WTC11 (cell line): ENCODE measurements at regions not wholly inside any gene's neighbourhood (a gene's known extent, or its start where the extent isn't known, plus 50 kb on each side); places are given as distances from the start of the nearest gene placed in this dataset.

ENCODE experiments used
- ATAC-seq: fragments of 200-7000 bp; cut with Tn5 transposase; 2 replicates; pipeline ENCODE4 v1.10.0; 2021; ENCODE audit warnings: mild to moderate bottlenecking, moderate library complexity
- CTCF ChIA-PET: fragments of 300-600 bp; sonication (Branson Sonifier 250); formaldehyde crosslinking; loops from one replicate; lab custom pipeline; 2021; ENCODE audit warnings: antibody characterized with exemption; lab: Charles Lee
- POLR2A ChIA-PET: fragments of 350-600 bp; sonication (Branson Sonifier 250); formaldehyde crosslinking; loops from one replicate; lab custom pipeline; 2021; ENCODE audit warnings: antibody characterized with exemption; lab: Charles Lee
- DNase-seq: peaks from one replicate; pipeline ENCODE4 v3.0.0; 2021; ENCODE audit warnings: low spot score
- H3K27ac Mint-ChIP-seq: 2 replicates; pipeline ENCODE4 v1.8.0; 2021; ENCODE audit warnings: mixed read lengths
- H3K27me3 Mint-ChIP-seq: 2 replicates; pipeline ENCODE4 v1.8.0; 2021; ENCODE audit warnings: low read depth, mild to moderate bottlenecking, moderate library complexity, mixed read lengths
- H3K36me3 Mint-ChIP-seq: 2 replicates; pipeline ENCODE4 v1.8.0; 2021; ENCODE audit warnings: mixed read lengths
- H3K4me1 Mint-ChIP-seq: 2 replicates; pipeline ENCODE4 v1.8.0; 2022; ENCODE audit warnings: mixed read lengths
- H3K4me3 Mint-ChIP-seq: 2 replicates; pipeline ENCODE4 v1.8.0; 2021; ENCODE audit warnings: mild to moderate bottlenecking, moderate library complexity, mixed read lengths
- H3K9me3 Mint-ChIP-seq: 2 replicates; pipeline ENCODE4 v1.8.0; 2021; ENCODE audit warnings: mixed read lengths
- ATF1 ChIP-seq: sonication (generic); formaldehyde crosslinking; IDR thresholded peaks from 2 replicates; pipeline ENCODE4 v1.8.1; 2023; ENCODE audit warnings: mild to moderate bottlenecking, moderate library complexity, missing genetic modification reagents
- CBFB ChIP-seq: sonication (generic); formaldehyde crosslinking; IDR thresholded peaks from 2 replicates; pipeline ENCODE4 v1.8.1; 2022; ENCODE audit warnings: mild to moderate bottlenecking, low read depth, missing genetic modification reagents
- CREM ChIP-seq: sonication (generic); formaldehyde crosslinking; IDR thresholded peaks from 2 replicates; pipeline ENCODE4 v1.8.1; 2022; ENCODE audit warnings: mild to moderate bottlenecking, missing genetic modification reagents, moderate library complexity
- FOXK1 ChIP-seq: sonication (generic); formaldehyde crosslinking; IDR thresholded peaks from 2 replicates; pipeline ENCODE4 v1.8.0; 2022; ENCODE audit warnings: mild to moderate bottlenecking, moderate library complexity, missing genetic modification reagents
- HMGA2 ChIP-seq: fragments of 250-450 bp; sonication (Bioruptor Pico); IDR thresholded peaks from 2 replicates; pipeline ENCODE4 v1.4.0; 2021; ENCODE audit warnings: mild to moderate bottlenecking, moderate library complexity
- JAZF1 ChIP-seq: fragments of 250-450 bp; sonication (Bioruptor Pico); IDR thresholded peaks from 2 replicates; pipeline ENCODE4 v1.9.0; 2021; ENCODE audit warnings: moderate library complexity, mild to moderate bottlenecking, inconsistent platforms
- MXD4 ChIP-seq: fragments of 250-450 bp; sonication (Bioruptor Pico); IDR thresholded peaks from 2 replicates; pipeline ENCODE4 v1.8.0; 2021; ENCODE audit warnings: mild to moderate bottlenecking, moderate library complexity, borderline replicate concordance
- RELA ChIP-seq: sonication (generic); formaldehyde crosslinking; IDR thresholded peaks from 2 replicates; pipeline ENCODE4 v1.8.1; 2022; ENCODE audit warnings: missing genetic modification reagents, mild to moderate bottlenecking, borderline replicate concordance
- SMAD4 ChIP-seq: sonication (generic); formaldehyde crosslinking; IDR thresholded peaks from 2 replicates; pipeline ENCODE4 v1.8.0; 2022; ENCODE audit warnings: mild to moderate bottlenecking, missing genetic modification reagents
- ZNF121 ChIP-seq: sonication (generic); formaldehyde crosslinking; IDR thresholded peaks from 2 replicates; pipeline ENCODE4 v1.8.0; 2023; ENCODE audit warnings: missing genetic modification reagents
- ZNF219 ChIP-seq: sonication (generic); formaldehyde crosslinking; IDR thresholded peaks from 2 replicates; pipeline ENCODE4 v1.8.0; 2023; ENCODE audit warnings: missing genetic modification reagents, mild to moderate bottlenecking, borderline replicate concordance
- TF ChIP-seq, protein P1 (sequence below): fragments of 250-450 bp; sonication (Bioruptor Pico); IDR thresholded peaks from 2 replicates; pipeline ENCODE4 v1.9.0; 2021; ENCODE audit warnings: mild to moderate bottlenecking, borderline replicate concordance
- TF ChIP-seq, protein P2 (sequence below): fragments of 200-600 bp; IDR thresholded peaks from 2 replicates; pipeline ENCODE4 v1.8.0; 2022; ENCODE audit warnings: antibody characterized with exemption
- TF ChIP-seq, protein P3 (sequence below): sonication (generic); formaldehyde crosslinking; IDR thresholded peaks from 2 replicates; pipeline ENCODE4 v1.8.1; 2022; ENCODE audit warnings: missing genetic modification reagents, borderline replicate concordance
- TF ChIP-seq, protein P4 (sequence below): fragments of 250-450 bp; sonication (Bioruptor Pico); IDR thresholded peaks from 2 replicates; pipeline ENCODE4 v1.8.0; 2021; ENCODE audit warnings: mild to moderate bottlenecking
- TF ChIP-seq, protein P5 (sequence below): sonication (generic); formaldehyde crosslinking; IDR thresholded peaks from 2 replicates; pipeline ENCODE4 v1.8.0; 2022; ENCODE audit warnings: mild to moderate bottlenecking, missing genetic modification reagents
- TF ChIP-seq, protein P6 (sequence below): sonication (generic); formaldehyde crosslinking; IDR thresholded peaks from 2 replicates; pipeline ENCODE4 v1.8.1; 2023; ENCODE audit warnings: mild to moderate bottlenecking, missing genetic modification reagents, borderline replicate concordance
- TF ChIP-seq, protein P7 (sequence below): sonication (generic); formaldehyde crosslinking; conservative IDR thresholded peaks from 2 replicates; pipeline ENCODE4 v1.8.1; 2023; ENCODE audit warnings: mild to moderate bottlenecking, low read depth, missing genetic modification reagents, moderate library complexity

DNA sequence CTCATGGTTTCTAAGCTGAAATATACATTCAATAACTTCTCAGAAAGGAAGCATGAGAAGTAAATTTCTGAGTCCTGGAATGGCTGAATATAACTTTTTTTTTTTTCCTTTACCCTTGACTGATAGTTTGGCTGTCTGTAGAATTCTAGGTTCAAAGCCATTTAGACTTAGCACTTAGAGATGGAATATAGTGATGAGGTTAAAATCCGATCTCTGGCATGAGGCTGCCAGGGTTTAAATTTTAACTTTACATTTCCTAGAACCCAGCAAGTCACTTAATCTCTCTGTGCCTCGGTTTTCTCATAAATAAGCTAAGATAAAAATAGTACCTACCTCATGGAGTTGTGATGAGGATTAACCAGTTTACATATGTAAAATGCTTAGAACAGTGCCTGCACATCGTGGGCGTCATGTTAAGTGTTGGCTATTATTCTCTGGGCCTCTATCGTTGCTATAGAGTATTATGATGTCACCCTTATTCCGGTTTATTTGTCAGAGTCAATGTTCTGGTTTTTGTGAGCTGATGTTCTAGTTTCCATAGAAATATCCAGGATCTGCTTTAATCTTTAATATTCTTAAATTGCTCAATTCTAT is 199.8 kb upstream of the TLE3 start (continued):
- TF ChIP-seq, protein P1, sequence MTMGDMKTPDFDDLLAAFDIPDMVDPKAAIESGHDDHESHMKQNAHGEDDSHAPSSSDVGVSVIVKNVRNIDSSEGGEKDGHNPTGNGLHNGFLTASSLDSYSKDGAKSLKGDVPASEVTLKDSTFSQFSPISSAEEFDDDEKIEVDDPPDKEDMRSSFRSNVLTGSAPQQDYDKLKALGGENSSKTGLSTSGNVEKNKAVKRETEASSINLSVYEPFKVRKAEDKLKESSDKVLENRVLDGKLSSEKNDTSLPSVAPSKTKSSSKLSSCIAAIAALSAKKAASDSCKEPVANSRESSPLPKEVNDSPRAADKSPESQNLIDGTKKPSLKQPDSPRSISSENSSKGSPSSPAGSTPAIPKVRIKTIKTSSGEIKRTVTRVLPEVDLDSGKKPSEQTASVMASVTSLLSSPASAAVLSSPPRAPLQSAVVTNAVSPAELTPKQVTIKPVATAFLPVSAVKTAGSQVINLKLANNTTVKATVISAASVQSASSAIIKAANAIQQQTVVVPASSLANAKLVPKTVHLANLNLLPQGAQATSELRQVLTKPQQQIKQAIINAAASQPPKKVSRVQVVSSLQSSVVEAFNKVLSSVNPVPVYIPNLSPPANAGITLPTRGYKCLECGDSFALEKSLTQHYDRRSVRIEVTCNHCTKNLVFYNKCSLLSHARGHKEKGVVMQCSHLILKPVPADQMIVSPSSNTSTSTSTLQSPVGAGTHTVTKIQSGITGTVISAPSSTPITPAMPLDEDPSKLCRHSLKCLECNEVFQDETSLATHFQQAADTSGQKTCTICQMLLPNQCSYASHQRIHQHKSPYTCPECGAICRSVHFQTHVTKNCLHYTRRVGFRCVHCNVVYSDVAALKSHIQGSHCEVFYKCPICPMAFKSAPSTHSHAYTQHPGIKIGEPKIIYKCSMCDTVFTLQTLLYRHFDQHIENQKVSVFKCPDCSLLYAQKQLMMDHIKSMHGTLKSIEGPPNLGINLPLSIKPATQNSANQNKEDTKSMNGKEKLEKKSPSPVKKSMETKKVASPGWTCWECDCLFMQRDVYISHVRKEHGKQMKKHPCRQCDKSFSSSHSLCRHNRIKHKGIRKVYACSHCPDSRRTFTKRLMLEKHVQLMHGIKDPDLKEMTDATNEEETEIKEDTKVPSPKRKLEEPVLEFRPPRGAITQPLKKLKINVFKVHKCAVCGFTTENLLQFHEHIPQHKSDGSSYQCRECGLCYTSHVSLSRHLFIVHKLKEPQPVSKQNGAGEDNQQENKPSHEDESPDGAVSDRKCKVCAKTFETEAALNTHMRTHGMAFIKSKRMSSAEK (CRISPR knock-in tag), result no peak
- no peak for TF ChIP-seq ATF1
- no peak for TF ChIP-seq ZNF121
- TF ChIP-seq, protein P2, sequence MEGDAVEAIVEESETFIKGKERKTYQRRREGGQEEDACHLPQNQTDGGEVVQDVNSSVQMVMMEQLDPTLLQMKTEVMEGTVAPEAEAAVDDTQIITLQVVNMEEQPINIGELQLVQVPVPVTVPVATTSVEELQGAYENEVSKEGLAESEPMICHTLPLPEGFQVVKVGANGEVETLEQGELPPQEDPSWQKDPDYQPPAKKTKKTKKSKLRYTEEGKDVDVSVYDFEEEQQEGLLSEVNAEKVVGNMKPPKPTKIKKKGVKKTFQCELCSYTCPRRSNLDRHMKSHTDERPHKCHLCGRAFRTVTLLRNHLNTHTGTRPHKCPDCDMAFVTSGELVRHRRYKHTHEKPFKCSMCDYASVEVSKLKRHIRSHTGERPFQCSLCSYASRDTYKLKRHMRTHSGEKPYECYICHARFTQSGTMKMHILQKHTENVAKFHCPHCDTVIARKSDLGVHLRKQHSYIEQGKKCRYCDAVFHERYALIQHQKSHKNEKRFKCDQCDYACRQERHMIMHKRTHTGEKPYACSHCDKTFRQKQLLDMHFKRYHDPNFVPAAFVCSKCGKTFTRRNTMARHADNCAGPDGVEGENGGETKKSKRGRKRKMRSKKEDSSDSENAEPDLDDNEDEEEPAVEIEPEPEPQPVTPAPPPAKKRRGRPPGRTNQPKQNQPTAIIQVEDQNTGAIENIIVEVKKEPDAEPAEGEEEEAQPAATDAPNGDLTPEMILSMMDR, result no peak
- TF ChIP-seq, protein P3, sequence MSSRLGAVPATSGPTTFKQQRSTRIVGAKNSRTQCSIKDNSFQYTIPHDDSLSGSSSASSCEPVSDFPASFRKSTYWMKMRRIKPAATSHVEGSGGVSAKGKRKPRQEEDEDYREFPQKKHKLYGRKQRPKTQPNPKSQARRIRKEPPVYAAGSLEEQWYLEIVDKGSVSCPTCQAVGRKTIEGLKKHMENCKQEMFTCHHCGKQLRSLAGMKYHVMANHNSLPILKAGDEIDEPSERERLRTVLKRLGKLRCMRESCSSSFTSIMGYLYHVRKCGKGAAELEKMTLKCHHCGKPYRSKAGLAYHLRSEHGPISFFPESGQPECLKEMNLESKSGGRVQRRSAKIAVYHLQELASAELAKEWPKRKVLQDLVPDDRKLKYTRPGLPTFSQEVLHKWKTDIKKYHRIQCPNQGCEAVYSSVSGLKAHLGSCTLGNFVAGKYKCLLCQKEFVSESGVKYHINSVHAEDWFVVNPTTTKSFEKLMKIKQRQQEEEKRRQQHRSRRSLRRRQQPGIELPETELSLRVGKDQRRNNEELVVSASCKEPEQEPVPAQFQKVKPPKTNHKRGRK (CRISPR knock-in tag), result no peak
- TF ChIP-seq, protein P4, sequence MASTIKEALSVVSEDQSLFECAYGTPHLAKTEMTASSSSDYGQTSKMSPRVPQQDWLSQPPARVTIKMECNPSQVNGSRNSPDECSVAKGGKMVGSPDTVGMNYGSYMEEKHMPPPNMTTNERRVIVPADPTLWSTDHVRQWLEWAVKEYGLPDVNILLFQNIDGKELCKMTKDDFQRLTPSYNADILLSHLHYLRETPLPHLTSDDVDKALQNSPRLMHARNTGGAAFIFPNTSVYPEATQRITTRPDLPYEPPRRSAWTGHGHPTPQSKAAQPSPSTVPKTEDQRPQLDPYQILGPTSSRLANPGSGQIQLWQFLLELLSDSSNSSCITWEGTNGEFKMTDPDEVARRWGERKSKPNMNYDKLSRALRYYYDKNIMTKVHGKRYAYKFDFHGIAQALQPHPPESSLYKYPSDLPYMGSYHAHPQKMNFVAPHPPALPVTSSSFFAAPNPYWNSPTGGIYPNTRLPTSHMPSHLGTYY (CRISPR knock-in tag), result no peak
- no peak for TF ChIP-seq CREM (CRISPR knock-in tag)
- no peak for TF ChIP-seq RELA (CRISPR knock-in tag)
- no peak for TF ChIP-seq CBFB (CRISPR knock-in tag)
- no peak for TF ChIP-seq JAZF1
- no peak for TF ChIP-seq HMGA2 (CRISPR knock-in tag)

DNA sequence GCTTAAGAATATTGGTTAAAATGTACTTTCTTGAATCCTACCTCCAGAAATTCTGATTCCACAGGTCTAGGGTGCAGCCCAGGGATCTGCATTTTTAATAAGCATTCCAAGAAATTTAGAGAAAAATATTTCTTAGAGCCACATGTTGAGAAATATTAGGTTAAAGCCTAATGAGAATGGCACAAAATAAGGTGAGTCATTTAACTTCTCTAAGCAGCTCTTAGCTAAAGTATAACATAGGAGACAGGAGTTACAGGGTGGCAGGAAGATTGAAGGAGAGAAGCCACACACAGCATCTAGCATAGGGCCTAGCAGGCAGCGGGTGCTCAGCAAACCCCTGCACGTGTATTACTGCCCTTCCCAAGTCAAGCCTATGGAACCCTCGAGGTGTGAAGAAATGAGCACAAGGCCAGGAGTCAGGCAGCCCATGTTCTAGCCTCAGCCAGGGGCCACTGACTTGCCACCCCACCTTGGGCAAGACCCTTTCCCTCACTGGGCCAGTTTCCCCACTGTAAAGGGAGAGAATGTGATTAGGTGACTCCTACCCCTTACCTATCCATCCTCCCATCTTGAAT is 197.1 kb upstream of the TLE3 start:
- no peaks in the 10 kb centered on the region for H3K9me3 Mint-ChIP-seq
- ChIA-PET CTCF (no interaction called here), POLR2A (no interaction called here)
- H3K27me3 Mint-ChIP-seq, result no peaks in the 10 kb centered on the region
- DNase-seq, result no peak
- H3K27ac Mint-ChIP-seq, result no peak overlapping the region
- no peak overlapping the region for H3K4me3 Mint-ChIP-seq
- H3K36me3 Mint-ChIP-seq, result no peaks in the 10 kb centered on the region
- peaks cover 9% of the 10 kb centered on the region for H3K4me1 Mint-ChIP-seq
- no peak for ATAC-seq
- no peak for TF ChIP-seq FOXK1 (CRISPR knock-in tag)
- no peak for TF ChIP-seq CREM (CRISPR knock-in tag)
- TF ChIP-seq, protein P5, sequence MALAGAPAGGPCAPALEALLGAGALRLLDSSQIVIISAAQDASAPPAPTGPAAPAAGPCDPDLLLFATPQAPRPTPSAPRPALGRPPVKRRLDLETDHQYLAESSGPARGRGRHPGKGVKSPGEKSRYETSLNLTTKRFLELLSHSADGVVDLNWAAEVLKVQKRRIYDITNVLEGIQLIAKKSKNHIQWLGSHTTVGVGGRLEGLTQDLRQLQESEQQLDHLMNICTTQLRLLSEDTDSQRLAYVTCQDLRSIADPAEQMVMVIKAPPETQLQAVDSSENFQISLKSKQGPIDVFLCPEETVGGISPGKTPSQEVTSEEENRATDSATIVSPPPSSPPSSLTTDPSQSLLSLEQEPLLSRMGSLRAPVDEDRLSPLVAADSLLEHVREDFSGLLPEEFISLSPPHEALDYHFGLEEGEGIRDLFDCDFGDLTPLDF, result no peak
- TF ChIP-seq MXD4 (CRISPR knock-in tag), result no peak
- TF ChIP-seq ZNF219 (CRISPR knock-in tag), result no peak
- TF ChIP-seq, protein P6, sequence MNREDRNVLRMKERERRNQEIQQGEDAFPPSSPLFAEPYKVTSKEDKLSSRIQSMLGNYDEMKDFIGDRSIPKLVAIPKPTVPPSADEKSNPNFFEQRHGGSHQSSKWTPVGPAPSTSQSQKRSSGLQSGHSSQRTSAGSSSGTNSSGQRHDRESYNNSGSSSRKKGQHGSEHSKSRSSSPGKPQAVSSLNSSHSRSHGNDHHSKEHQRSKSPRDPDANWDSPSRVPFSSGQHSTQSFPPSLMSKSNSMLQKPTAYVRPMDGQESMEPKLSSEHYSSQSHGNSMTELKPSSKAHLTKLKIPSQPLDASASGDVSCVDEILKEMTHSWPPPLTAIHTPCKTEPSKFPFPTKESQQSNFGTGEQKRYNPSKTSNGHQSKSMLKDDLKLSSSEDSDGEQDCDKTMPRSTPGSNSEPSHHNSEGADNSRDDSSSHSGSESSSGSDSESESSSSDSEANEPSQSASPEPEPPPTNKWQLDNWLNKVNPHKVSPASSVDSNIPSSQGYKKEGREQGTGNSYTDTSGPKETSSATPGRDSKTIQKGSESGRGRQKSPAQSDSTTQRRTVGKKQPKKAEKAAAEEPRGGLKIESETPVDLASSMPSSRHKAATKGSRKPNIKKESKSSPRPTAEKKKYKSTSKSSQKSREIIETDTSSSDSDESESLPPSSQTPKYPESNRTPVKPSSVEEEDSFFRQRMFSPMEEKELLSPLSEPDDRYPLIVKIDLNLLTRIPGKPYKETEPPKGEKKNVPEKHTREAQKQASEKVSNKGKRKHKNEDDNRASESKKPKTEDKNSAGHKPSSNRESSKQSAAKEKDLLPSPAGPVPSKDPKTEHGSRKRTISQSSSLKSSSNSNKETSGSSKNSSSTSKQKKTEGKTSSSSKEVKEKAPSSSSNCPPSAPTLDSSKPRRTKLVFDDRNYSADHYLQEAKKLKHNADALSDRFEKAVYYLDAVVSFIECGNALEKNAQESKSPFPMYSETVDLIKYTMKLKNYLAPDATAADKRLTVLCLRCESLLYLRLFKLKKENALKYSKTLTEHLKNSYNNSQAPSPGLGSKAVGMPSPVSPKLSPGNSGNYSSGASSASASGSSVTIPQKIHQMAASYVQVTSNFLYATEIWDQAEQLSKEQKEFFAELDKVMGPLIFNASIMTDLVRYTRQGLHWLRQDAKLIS, result no peak
- TF ChIP-seq ZNF121, result no peak
- TF ChIP-seq, protein P7, sequence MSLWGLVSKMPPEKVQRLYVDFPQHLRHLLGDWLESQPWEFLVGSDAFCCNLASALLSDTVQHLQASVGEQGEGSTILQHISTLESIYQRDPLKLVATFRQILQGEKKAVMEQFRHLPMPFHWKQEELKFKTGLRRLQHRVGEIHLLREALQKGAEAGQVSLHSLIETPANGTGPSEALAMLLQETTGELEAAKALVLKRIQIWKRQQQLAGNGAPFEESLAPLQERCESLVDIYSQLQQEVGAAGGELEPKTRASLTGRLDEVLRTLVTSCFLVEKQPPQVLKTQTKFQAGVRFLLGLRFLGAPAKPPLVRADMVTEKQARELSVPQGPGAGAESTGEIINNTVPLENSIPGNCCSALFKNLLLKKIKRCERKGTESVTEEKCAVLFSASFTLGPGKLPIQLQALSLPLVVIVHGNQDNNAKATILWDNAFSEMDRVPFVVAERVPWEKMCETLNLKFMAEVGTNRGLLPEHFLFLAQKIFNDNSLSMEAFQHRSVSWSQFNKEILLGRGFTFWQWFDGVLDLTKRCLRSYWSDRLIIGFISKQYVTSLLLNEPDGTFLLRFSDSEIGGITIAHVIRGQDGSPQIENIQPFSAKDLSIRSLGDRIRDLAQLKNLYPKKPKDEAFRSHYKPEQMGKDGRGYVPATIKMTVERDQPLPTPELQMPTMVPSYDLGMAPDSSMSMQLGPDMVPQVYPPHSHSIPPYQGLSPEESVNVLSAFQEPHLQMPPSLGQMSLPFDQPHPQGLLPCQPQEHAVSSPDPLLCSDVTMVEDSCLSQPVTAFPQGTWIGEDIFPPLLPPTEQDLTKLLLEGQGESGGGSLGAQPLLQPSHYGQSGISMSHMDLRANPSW, result no peak
- no peak for TF ChIP-seq SMAD4
